WERI-Rb-1 (cell line): ENCODE measurements at regions not wholly inside any gene's neighbourhood (a gene's known extent, or its start where the extent isn't known, plus 50 kb on each side); places are given as distances from the start of the nearest gene placed in this dataset.
A peak's percentile ranks its signal among the peaks of the same experiment; 100 is the strongest.

ENCODE experiments used
- DNase-seq: peaks from one replicate; pipeline ENCODE4 v3.0.0-alpha.2; 2020
- H3K27ac ChIP-seq: fragments of 250-450 bp; sonication (Bioruptor Pico); 2 replicates; pipeline ENCODE4 v1.5.1; 2020; ENCODE audit warnings: mild to moderate bottlenecking, moderate library complexity
- H3K27me3 ChIP-seq: fragments of 250-450 bp; sonication (Bioruptor Pico); 2 replicates; pipeline ENCODE4 v1.5.1; 2021; ENCODE audit warnings: mild to moderate bottlenecking, low read depth, moderate library complexity; ENCODE audit not compliant: insufficient read depth, severe bottlenecking
- H3K36me3 ChIP-seq: fragments of 250-450 bp; sonication (Bioruptor Pico); 2 replicates; pipeline ENCODE4 v1.5.1; 2020; ENCODE audit warnings: mild to moderate bottlenecking, moderate library complexity
- H3K4me3 ChIP-seq: 2 replicates; pipeline ENCODE4 v1.5.1; 2011; ENCODE audit warnings: low read depth, mild to moderate bottlenecking, control low read depth, low read length
- H3K9me3 ChIP-seq: fragments of 250-450 bp; sonication (Bioruptor Pico); 2 replicates; pipeline ENCODE4 v1.5.1; 2021; ENCODE audit warnings: mild to moderate bottlenecking, moderate library complexity; ENCODE audit not compliant: severe bottlenecking
- CTCF ChIP-seq: IDR thresholded peaks from 2 replicates; pipeline ENCODE4 v1.5.1; 2011; ENCODE audit warnings: low read depth, mild to moderate bottlenecking, control low read depth, inconsistent platforms, low read length

- no peak for TF ChIP-seq CTCF
- DNase-seq = peak; percentile 74
- Histone ChIP-seq H3K27me3 (no peaks in the 10 kb centered on the region), H3K4me3 (no peak overlapping the region), H3K27ac (peak overlapping the region; percentile 19), H3K9me3 (no peaks in the 10 kb centered on the region), H3K36me3 (no peaks in the 10 kb centered on the region)
Observed at GRCh38 chr17:33973491-33973890, 281.6 kb upstream of the CCL2 start.

- TF ChIP-seq CTCF = no peak
- Histone ChIP-seq H3K4me3 (no peak overlapping the region), H3K9me3 (no peaks in the 10 kb centered on the region), H3K36me3 (no peaks in the 10 kb centered on the region), H3K27me3 (no peaks in the 10 kb centered on the region), H3K27ac (no peak overlapping the region)
- DNase-seq = no peak
Observed at GRCh38 chr17:33974276-33974675, 280.8 kb upstream of the CCL2 start.

- DNase-seq = peak; percentile 69
- no peak overlapping the region for H3K4me3 ChIP-seq
- no peak for TF ChIP-seq CTCF
- H3K27me3 ChIP-seq = no peaks in the 10 kb centered on the region
- no peaks in the 10 kb centered on the region for H3K9me3 ChIP-seq
- no peaks in the 10 kb centered on the region for H3K36me3 ChIP-seq
- no peak overlapping the region for H3K27ac ChIP-seq
Observed at GRCh38 chr17:33976831-33977230, 278.3 kb upstream of the CCL2 start.

GRCh38 chr17:33977729-33978514 is 277.2 kb upstream of the CCL2 start:
- Histone ChIP-seq H3K9me3 (no peaks in the 10 kb centered on the region), H3K4me3 (no peak overlapping the region), H3K36me3 (no peaks in the 10 kb centered on the region), H3K27ac (no peak overlapping the region), H3K27me3 (no peaks in the 10 kb centered on the region)
- DNase-seq = no peak
- no peak for TF ChIP-seq CTCF

GRCh38 chr17:33978889-33979288 is 276.2 kb upstream of the CCL2 start:
- DNase-seq = no peak
- TF ChIP-seq CTCF = no peak
- Histone ChIP-seq H3K36me3 (no peaks in the 10 kb centered on the region), H3K27me3 (no peaks in the 10 kb centered on the region), H3K4me3 (no peak overlapping the region), H3K27ac (no peak overlapping the region), H3K9me3 (no peaks in the 10 kb centered on the region)

GRCh38 chr17:33980193-33980592 is 274.9 kb upstream of the CCL2 start:
- Histone ChIP-seq H3K4me3 (no peak overlapping the region), H3K36me3 (no peaks in the 10 kb centered on the region), H3K27me3 (no peaks in the 10 kb centered on the region), H3K9me3 (no peaks in the 10 kb centered on the region), H3K27ac (no peak overlapping the region)
- TF ChIP-seq CTCF = no peak
- no peak for DNase-seq
